Astrocyte (in vitro differentiated cells and primary cell): ENCODE measurements at regions not wholly inside any gene's neighbourhood (a gene's known extent, or its start where the extent isn't known, plus 50 kb on each side); places are given as distances from the start of the nearest gene placed in this dataset.

Source experiments
- DNase-seq: peaks from one replicate; pipeline ENCODE4 v3.0.0-alpha.2; 2010; ENCODE audit warnings: low read depth
- FAIRE-seq: peaks from 2 replicates; lab custom pipeline; 2011; peaks lifted over from hg19 to GRCh38; lab: Jason Lieb, UNC
- H2AFZ ChIP-seq: 2 replicates; pipeline ENCODE4 v1.6.0; 2012; ENCODE audit warnings: low read depth, low read length, inconsistent platforms
- H3K27ac ChIP-seq: 2 replicates; pipeline ENCODE4 v1.5.1; 2011; ENCODE audit warnings: low read depth, low read length, inconsistent platforms
- H3K27me3 ChIP-seq: 2 replicates; pipeline ENCODE4 v1.6.0; 2011; ENCODE audit warnings: low read length, inconsistent platforms; ENCODE audit not compliant: insufficient read depth
- H3K36me3 ChIP-seq: 2 replicates; pipeline ENCODE4 v1.5.1; 2011; ENCODE audit warnings: low read length, inconsistent platforms; ENCODE audit not compliant: insufficient read depth
- H3K4me1 ChIP-seq: 2 replicates; pipeline ENCODE4 v1.5.1; 2011; ENCODE audit warnings: low read length, inconsistent platforms; ENCODE audit not compliant: insufficient read depth
- H3K4me2 ChIP-seq: 2 replicates; pipeline ENCODE4 v1.6.0; 2012; ENCODE audit warnings: low read length, inconsistent platforms
- H3K4me3 ChIP-seq: 2 replicates; pipeline ENCODE4 v1.5.1; 2011; ENCODE audit warnings: low read depth, mild to moderate bottlenecking, low read length, inconsistent platforms; ENCODE audit not compliant: insufficient read depth
- H3K79me2 ChIP-seq: 2 replicates; pipeline ENCODE4 v1.6.0; 2012; ENCODE audit warnings: mild to moderate bottlenecking, low read length, inconsistent platforms; ENCODE audit not compliant: insufficient read depth
- H3K9ac ChIP-seq: 2 replicates; pipeline ENCODE4 v1.6.0; 2012; ENCODE audit warnings: mild to moderate bottlenecking, low read length, inconsistent platforms
- H3K9me3 ChIP-seq: 2 replicates; pipeline ENCODE4 v1.5.1; 2012; ENCODE audit warnings: low read depth, mild to moderate bottlenecking, low read length, inconsistent platforms; ENCODE audit not compliant: insufficient read depth
- H4K20me1 ChIP-seq: 2 replicates; pipeline ENCODE4 v1.6.0; 2012; ENCODE audit warnings: low read length, inconsistent platforms; ENCODE audit not compliant: insufficient read depth
- H3K27ac Mint-ChIP-seq: one replicate; pipeline ENCODE4 v1.8.0; 2021; ENCODE audit warnings: mild to moderate bottlenecking, mixed read lengths; ENCODE audit not compliant: unreplicated experiment
- H3K27me3 Mint-ChIP-seq: one replicate; pipeline ENCODE4 v1.8.0; 2021; ENCODE audit warnings: low read depth, mixed read lengths; ENCODE audit not compliant: unreplicated experiment
- H3K36me3 Mint-ChIP-seq: one replicate; pipeline ENCODE4 v1.8.0; 2021; ENCODE audit warnings: low read depth, mixed read lengths; ENCODE audit not compliant: unreplicated experiment
- H3K4me1 Mint-ChIP-seq: one replicate; pipeline ENCODE4 v1.8.0; 2021; ENCODE audit warnings: low read depth, mixed read lengths; ENCODE audit not compliant: unreplicated experiment
- H3K4me3 Mint-ChIP-seq: one replicate; pipeline ENCODE4 v1.8.0; 2021; ENCODE audit warnings: mild to moderate bottlenecking, moderate library complexity, mixed read lengths; ENCODE audit not compliant: unreplicated experiment
- H3K9me3 Mint-ChIP-seq: one replicate; pipeline ENCODE4 v1.8.0; 2021; ENCODE audit warnings: mild to moderate bottlenecking, mixed read lengths; ENCODE audit not compliant: unreplicated experiment
- CTCF ChIP-seq: IDR thresholded peaks from 2 replicates; pipeline ENCODE4 v1.5.1; 2011; ENCODE audit warnings: low read depth, mild to moderate bottlenecking, inconsistent platforms, low read length, moderate library complexity; ENCODE audit not compliant: insufficient read depth
- EZH2 ChIP-seq: IDR thresholded peaks from 2 replicates; pipeline ENCODE4 v1.6.1; 2012; ENCODE audit warnings: mild to moderate bottlenecking, low read length, inconsistent platforms; ENCODE audit not compliant: insufficient read depth

- no peak overlapping the region for H3K4me2 ChIP-seq
- no peaks in the 10 kb centered on the region for H3K79me2 ChIP-seq
- H3K4me1 Mint-ChIP-seq: no peaks in the 10 kb centered on the region
- no peak overlapping the region for H3K9ac ChIP-seq
- no peak overlapping the region for H3K27ac ChIP-seq
- H3K4me3 Mint-ChIP-seq: no peak overlapping the region
- TF ChIP-seq CTCF: no peak
- H3K36me3 ChIP-seq: no peaks in the 10 kb centered on the region
- no peaks in the 10 kb centered on the region for H3K27me3 ChIP-seq
- FAIRE-seq (no peak), DNase-seq (no peak)
- no peaks in the 10 kb centered on the region for H3K4me1 ChIP-seq
- no peaks in the 10 kb centered on the region for H4K20me1 ChIP-seq
- no peaks in the 10 kb centered on the region for H3K9me3 ChIP-seq
- no peak overlapping the region for H3K27ac Mint-ChIP-seq
- H3K9me3 Mint-ChIP-seq: no peaks in the 10 kb centered on the region
- no peak overlapping the region for H2AFZ ChIP-seq
- no peak overlapping the region for H3K4me3 ChIP-seq
- H3K36me3 Mint-ChIP-seq: no peaks in the 10 kb centered on the region
- H3K27me3 Mint-ChIP-seq: no peaks in the 10 kb centered on the region
Measured at GRCh38 chr1:193402977-193403376, 216.6 kb upstream of the B3GALT2 start.

- H3K36me3 Mint-ChIP-seq: no peaks in the 10 kb centered on the region
- H3K4me1 ChIP-seq: no peaks in the 10 kb centered on the region
- H4K20me1 ChIP-seq: no peaks in the 10 kb centered on the region
- no peaks in the 10 kb centered on the region for H3K4me1 Mint-ChIP-seq
- no peak overlapping the region for H3K27ac ChIP-seq
- H3K36me3 ChIP-seq: no peaks in the 10 kb centered on the region
- H3K27me3 Mint-ChIP-seq: no peaks in the 10 kb centered on the region
- no peak overlapping the region for H3K27ac Mint-ChIP-seq
- no peak for TF ChIP-seq CTCF
- TF ChIP-seq EZH2: no peak
- H3K27me3 ChIP-seq: no peaks in the 10 kb centered on the region
- H3K4me2 ChIP-seq: no peak overlapping the region
- H3K9me3 ChIP-seq: no peaks in the 10 kb centered on the region
- no peak overlapping the region for H2AFZ ChIP-seq
- H3K9me3 Mint-ChIP-seq: no peaks in the 10 kb centered on the region
- FAIRE-seq (no peak), DNase-seq (no peak)
- no peak overlapping the region for H3K4me3 ChIP-seq
- H3K79me2 ChIP-seq: no peaks in the 10 kb centered on the region
- no peak overlapping the region for H3K9ac ChIP-seq
- no peak overlapping the region for H3K4me3 Mint-ChIP-seq
Measured at GRCh38 chr1:193402037-193402436, 215.6 kb upstream of the B3GALT2 start.

- no peaks in the 10 kb centered on the region for H4K20me1 ChIP-seq
- H3K4me3 ChIP-seq: no peak overlapping the region
- H3K4me2 ChIP-seq: no peak overlapping the region
- no peaks in the 10 kb centered on the region for H3K9me3 ChIP-seq
- H3K4me1 Mint-ChIP-seq: no peaks in the 10 kb centered on the region
- no peak overlapping the region for H3K27ac Mint-ChIP-seq
- no peaks in the 10 kb centered on the region for H3K79me2 ChIP-seq
- FAIRE-seq: no peak
- H3K27me3 Mint-ChIP-seq: no peaks in the 10 kb centered on the region
- no peaks in the 10 kb centered on the region for H3K36me3 ChIP-seq
- H3K4me1 ChIP-seq: no peaks in the 10 kb centered on the region
- H3K4me3 Mint-ChIP-seq: no peak overlapping the region
- H3K27me3 ChIP-seq: no peaks in the 10 kb centered on the region
- TF ChIP-seq CTCF (no peak), EZH2 (no peak)
- peaks cover 2% of the 10 kb centered on the region for H3K36me3 Mint-ChIP-seq
- no peak overlapping the region for H3K27ac ChIP-seq
- H3K9ac ChIP-seq: no peak overlapping the region
- no peak overlapping the region for H2AFZ ChIP-seq
- DNase-seq: no peak
- no peaks in the 10 kb centered on the region for H3K9me3 Mint-ChIP-seq
Measured at GRCh38 chr1:193394336-193394735, 207.9 kb upstream of the B3GALT2 start.
